ENCODE measurements at regions not wholly inside any gene's neighbourhood (a gene's known extent, or its start where the extent isn't known, plus 50 kb on each side); places are given as distances from the start of the nearest gene placed in this dataset.

GRCh38 chr7:9453521-9453920, 1020.1 kb downstream of the NXPH1 start:
- no peak for ATAC-seq (ENCODE audit: insufficient number of reproducible peaks, low FRiP score, low read depth)
- TF ChIP-seq CTCF (IDR thresholded peaks at IDR 0.05): no peak
- no peak for DNase-seq (ENCODE audit: low spot score)
- no peaks in the 10 kb centered on the region for H3K9me3 ChIP-seq
- no peak overlapping the region for H3K27ac ChIP-seq
- no peaks in the 10 kb centered on the region for H3K36me3 ChIP-seq
- no peaks in the 10 kb centered on the region for H3K4me1 ChIP-seq (ENCODE audit: control insufficient read depth in 1 of 2, low read depth in 2 of 2)
- no peaks in the 10 kb centered on the region for H3K27me3 ChIP-seq (replicated peaks; ENCODE audit: insufficient read depth)
- no peak overlapping the region for H3K4me3 ChIP-seq

DNA sequence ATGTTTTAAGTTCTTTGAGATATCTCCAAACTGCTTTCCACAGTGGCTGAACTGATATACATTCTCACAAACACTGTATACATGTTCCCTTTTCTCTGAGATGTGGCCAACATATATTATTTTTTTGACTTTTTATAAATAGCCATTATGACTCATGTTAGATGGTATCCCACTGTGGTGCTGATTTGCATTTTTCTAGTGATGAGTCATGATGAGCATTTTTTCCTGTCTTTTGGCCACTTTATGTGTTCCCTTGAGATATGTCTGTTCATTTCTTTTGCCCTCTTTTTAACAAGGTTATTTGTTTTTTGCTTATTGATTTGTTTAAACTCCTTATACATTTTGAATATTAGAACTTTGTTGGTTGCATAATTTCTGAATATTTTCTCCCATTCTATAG, 1055.1 kb downstream of the NXPH1 start:
- Histone ChIP-seq H3K9me3 (no peaks in the 10 kb centered on the region), H3K4me3 (no peak overlapping the region), H3K36me3 (no peaks in the 10 kb centered on the region), H3K4me1 (ENCODE audit: control insufficient read depth in 1 of 2, low read depth in 2 of 2) (no peaks in the 10 kb centered on the region), H3K27ac (no peak overlapping the region), H3K27me3 (replicated peaks; ENCODE audit: insufficient read depth) (no peaks in the 10 kb centered on the region)
- no peak for DNase-seq (ENCODE audit: low spot score)
- ATAC-seq (ENCODE audit: insufficient number of reproducible peaks, low FRiP score, low read depth): no peak
- no peak for TF ChIP-seq CTCF (IDR thresholded peaks at IDR 0.05)

DNA sequence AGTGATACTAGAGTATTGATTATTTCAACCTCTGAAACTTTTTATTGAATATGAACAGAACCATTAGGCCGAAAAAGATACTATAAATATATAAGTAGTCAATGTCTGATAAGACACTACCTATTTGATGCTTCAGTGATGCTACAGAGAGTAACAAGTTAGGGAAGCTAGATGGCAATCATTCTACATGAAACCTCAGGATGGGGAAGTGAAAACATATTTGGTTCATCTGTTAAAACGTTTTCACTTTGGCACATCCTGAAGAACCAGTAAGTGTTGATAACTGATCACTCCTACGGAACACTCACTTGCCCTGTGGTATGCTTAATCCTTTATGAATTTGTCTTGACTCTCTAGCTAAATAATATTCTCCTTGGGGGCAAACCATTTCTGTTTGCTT, 1064.9 kb downstream of the NXPH1 start:
- no peak for TF ChIP-seq CTCF (IDR thresholded peaks at IDR 0.05)
- H3K27me3 ChIP-seq (replicated peaks; ENCODE audit: insufficient read depth): no peaks in the 10 kb centered on the region
- H3K4me3 ChIP-seq: no peak overlapping the region
- H3K27ac ChIP-seq: no peak overlapping the region
- H3K36me3 ChIP-seq: no peaks in the 10 kb centered on the region
- no peaks in the 10 kb centered on the region for H3K4me1 ChIP-seq (ENCODE audit: control insufficient read depth in 1 of 2, low read depth in 2 of 2)
- ATAC-seq (ENCODE audit: insufficient number of reproducible peaks, low FRiP score, low read depth) (no peak), DNase-seq (ENCODE audit: low spot score) (no peak)
- H3K9me3 ChIP-seq: no peaks in the 10 kb centered on the region

DNA sequence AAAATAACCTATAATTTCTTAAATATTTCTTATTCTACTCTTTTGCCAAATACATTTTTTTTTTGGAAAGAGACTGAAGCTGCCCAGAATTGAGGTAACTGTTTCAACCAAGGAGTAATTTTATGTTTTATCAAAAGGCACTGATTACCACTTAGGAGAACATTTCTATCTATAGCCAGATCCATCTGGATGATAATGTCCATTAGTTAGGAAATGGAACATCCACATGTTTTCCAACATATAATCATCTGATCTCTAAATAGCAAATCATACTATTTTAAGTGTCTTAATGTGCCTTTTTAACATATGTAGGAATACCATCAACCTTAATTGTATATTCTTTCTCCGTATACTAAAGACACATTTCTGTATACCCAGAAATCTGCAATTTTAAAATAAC, 1068.9 kb downstream of the NXPH1 start:
- H3K4me1 ChIP-seq (ENCODE audit: control insufficient read depth in 1 of 2, low read depth in 2 of 2): no peaks in the 10 kb centered on the region
- H3K4me3 ChIP-seq: no peak overlapping the region
- no peaks in the 10 kb centered on the region for H3K9me3 ChIP-seq
- H3K27me3 ChIP-seq (replicated peaks; ENCODE audit: insufficient read depth): no peaks in the 10 kb centered on the region
- H3K36me3 ChIP-seq: no peaks in the 10 kb centered on the region
- no peak for ATAC-seq (ENCODE audit: insufficient number of reproducible peaks, low FRiP score, low read depth)
- no peak for TF ChIP-seq CTCF (IDR thresholded peaks at IDR 0.05)
- no peak overlapping the region for H3K27ac ChIP-seq
- DNase-seq (ENCODE audit: low spot score): no peak

DNA sequence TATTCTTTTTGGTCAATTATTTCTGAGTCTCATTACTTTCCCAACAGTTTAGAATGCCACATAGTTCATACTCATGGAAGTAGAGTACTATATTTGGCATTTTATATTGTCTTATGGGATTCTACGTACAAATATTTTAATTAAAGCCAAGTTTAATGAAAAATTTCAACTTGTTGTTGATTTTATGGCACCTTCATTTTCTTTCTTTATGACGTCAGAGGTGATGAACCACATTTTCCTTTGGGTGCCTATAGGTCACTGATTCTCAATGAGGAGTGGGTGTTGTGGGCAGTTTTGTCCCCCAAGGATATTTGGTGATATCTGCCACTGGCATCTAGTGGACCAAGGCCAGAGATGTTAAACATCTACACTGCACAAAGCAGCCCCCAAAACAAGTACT, 1071.3 kb downstream of the NXPH1 start:
- Histone ChIP-seq H3K27ac (no peak overlapping the region), H3K4me1 (ENCODE audit: control insufficient read depth in 1 of 2, low read depth in 2 of 2) (no peaks in the 10 kb centered on the region), H3K4me3 (no peak overlapping the region), H3K27me3 (replicated peaks; ENCODE audit: insufficient read depth) (no peaks in the 10 kb centered on the region), H3K9me3 (no peaks in the 10 kb centered on the region), H3K36me3 (no peaks in the 10 kb centered on the region)
- no peak for ATAC-seq (ENCODE audit: insufficient number of reproducible peaks, low FRiP score, low read depth)
- no peak for TF ChIP-seq CTCF (IDR thresholded peaks at IDR 0.05)
- no peak for DNase-seq (ENCODE audit: low spot score)

Data from thoracic aorta (tissue), 2 donors.